Neural crest cell (in vitro differentiated cells): ENCODE measurements at regions not wholly inside any gene's neighbourhood (a gene's known extent, or its start where the extent isn't known, plus 50 kb on each side); places are given as distances from the start of the nearest gene placed in this dataset.
"Not testable (repeated sequence)": the region's sequence is repeated elsewhere in the genome, so short reads cannot be mapped to it uniquely, and the experiment has no call there.

Experiments
- DNase-seq: peaks from one replicate; pipeline ENCODE4 v3.0.0; 2021; ENCODE audit warnings: low read depth, mixed read lengths, low spot score
- H3K27ac Mint-ChIP-seq: one replicate; pipeline ENCODE4 v1.8.0; 2021; ENCODE audit warnings: mild to moderate bottlenecking, mixed read lengths; ENCODE audit not compliant: unreplicated experiment
- H3K27me3 Mint-ChIP-seq: 2 replicates; pipeline ENCODE4 v1.8.0; 2021; ENCODE audit warnings: low read depth, mild to moderate bottlenecking, mixed read lengths
- H3K36me3 Mint-ChIP-seq: 2 replicates; pipeline ENCODE4 v1.8.0; 2021; ENCODE audit warnings: low read depth, mild to moderate bottlenecking, mixed read lengths
- H3K4me1 Mint-ChIP-seq: 2 replicates; pipeline ENCODE4 v1.8.0; 2021; ENCODE audit warnings: mixed read lengths
- H3K4me3 Mint-ChIP-seq: one replicate; pipeline ENCODE4 v1.8.0; 2021; ENCODE audit warnings: mild to moderate bottlenecking, mixed read lengths
- H3K9me3 Mint-ChIP-seq: 2 replicates; pipeline ENCODE4 v1.8.0; 2021; ENCODE audit warnings: mixed read lengths
- TF ChIP-seq, protein P1 (sequence below): fragments of 200-600 bp; sonication (generic); conservative IDR thresholded peaks from 2 replicates; pipeline ENCODE4 v1.5.0; 2021; ENCODE audit warnings: antibody characterized with exemption, mild to moderate bottlenecking

DNA sequence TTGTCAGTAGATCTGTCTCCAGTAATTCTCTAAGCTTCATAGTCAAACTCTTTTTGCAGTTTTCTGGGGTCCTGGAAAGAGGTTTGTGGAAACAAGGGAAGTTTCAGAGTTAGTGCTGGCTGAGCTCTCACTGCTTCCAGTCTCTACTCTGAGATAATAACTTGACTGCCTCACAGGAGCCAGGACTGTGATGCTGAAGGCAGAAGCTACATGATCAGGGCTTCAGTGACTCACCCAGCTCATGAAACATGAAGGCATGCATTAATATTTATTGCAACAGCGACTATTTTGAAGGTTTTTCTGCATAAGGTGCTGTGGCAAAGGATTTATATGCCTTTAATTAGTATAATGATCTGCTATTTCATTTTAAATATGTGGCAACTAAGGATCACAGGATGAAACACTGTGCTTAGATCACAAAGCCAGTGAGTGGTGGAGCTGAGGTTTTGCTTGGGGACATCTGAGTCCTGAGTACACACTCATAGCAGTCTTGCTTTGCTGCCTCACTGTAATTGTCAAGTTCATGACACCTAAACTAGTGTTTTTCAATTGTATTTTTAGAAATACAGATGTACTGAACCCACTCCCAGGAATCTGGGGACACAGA lies 448.4 kb upstream of the GCFC2 start:
- H3K36me3 Mint-ChIP-seq: no peaks in the 10 kb centered on the region
- TF ChIP-seq, protein P1, sequence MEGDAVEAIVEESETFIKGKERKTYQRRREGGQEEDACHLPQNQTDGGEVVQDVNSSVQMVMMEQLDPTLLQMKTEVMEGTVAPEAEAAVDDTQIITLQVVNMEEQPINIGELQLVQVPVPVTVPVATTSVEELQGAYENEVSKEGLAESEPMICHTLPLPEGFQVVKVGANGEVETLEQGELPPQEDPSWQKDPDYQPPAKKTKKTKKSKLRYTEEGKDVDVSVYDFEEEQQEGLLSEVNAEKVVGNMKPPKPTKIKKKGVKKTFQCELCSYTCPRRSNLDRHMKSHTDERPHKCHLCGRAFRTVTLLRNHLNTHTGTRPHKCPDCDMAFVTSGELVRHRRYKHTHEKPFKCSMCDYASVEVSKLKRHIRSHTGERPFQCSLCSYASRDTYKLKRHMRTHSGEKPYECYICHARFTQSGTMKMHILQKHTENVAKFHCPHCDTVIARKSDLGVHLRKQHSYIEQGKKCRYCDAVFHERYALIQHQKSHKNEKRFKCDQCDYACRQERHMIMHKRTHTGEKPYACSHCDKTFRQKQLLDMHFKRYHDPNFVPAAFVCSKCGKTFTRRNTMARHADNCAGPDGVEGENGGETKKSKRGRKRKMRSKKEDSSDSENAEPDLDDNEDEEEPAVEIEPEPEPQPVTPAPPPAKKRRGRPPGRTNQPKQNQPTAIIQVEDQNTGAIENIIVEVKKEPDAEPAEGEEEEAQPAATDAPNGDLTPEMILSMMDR: no peak
- no peak overlapping the region for H3K4me3 Mint-ChIP-seq
- H3K27ac Mint-ChIP-seq: no peak overlapping the region
- no peaks in the 10 kb centered on the region for H3K9me3 Mint-ChIP-seq
- DNase-seq: no peak
- no peaks in the 10 kb centered on the region for H3K27me3 Mint-ChIP-seq
- H3K4me1 Mint-ChIP-seq: peaks cover 27% of the 10 kb centered on the region

DNA sequence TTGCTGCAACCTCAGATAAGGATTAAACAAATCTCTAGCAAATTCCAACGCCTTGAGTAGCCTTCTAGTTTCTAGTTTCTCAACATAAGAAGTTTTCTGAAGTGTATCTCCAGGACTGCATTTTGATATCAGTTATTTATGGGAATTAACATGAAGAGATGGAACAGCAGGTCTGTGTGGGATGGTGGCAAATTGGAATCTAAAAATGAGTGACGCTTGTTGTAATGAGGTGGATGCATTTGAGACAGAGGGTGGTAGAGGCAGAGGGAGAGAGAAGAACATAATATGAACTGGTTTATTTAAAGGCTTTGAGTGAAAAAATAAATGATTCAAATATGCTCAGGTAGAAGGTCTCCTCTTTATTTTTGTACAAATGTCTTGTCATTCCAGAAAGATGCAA lies 446.8 kb upstream of the GCFC2 start:
- Mint-ChIP-seq H3K27me3 (no peaks in the 10 kb centered on the region), H3K9me3 (no peaks in the 10 kb centered on the region), H3K36me3 (no peaks in the 10 kb centered on the region), H3K4me3 (no peak overlapping the region), H3K4me1 (peaks cover 27% of the 10 kb centered on the region), H3K27ac (peak overlapping the region; percentile 9)
- TF ChIP-seq, protein P1: no peak
- DNase-seq: no peak

DNA sequence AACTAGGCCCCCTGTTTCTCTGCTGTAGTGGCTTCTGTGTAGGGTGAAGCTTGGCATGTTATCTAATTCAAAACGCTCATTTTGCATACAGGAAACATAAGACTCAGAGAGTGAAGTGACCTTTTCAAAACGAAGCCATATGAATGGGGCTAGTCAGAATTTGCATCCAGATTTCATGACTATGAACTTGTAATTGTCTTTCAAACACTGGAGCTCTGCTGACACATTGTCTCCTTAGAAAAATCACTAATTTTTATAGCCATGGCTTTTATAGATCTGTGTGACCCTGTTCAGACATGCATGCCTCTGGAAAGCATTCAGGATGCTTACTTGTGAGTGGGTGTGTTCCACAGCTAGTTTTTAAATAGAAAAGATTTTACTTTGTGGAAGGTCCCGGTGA lies 444.3 kb upstream of the GCFC2 start:
- peaks cover 10% of the 10 kb centered on the region for H3K4me1 Mint-ChIP-seq
- no peaks in the 10 kb centered on the region for H3K27me3 Mint-ChIP-seq
- no peak for DNase-seq
- H3K9me3 Mint-ChIP-seq: no peaks in the 10 kb centered on the region
- H3K4me3 Mint-ChIP-seq: no peak overlapping the region
- TF ChIP-seq, protein P1: no peak
- H3K36me3 Mint-ChIP-seq: no peaks in the 10 kb centered on the region
- H3K27ac Mint-ChIP-seq: no peak overlapping the region

DNA sequence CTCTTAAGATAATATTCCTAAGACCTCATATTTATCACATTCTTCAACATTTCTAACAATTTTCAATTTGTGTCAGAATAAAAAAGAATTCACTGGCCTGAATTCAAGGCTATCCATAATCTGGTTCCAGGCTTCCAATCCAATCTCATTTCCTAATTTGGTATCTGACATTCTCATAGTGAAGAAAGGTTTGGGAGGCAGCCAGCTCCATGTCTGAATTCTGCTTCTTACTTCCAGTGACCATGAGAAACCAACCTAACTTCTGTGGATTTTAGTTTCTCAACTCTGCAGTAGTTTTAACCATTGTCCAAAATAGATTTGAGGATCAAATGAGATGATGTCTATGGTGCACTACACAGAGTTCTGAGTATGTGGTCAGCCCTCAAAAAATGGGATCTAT lies 439.1 kb upstream of the GCFC2 start:
- Mint-ChIP-seq H3K4me3 (no peak overlapping the region), H3K27me3 (no peaks in the 10 kb centered on the region), H3K36me3 (peaks cover 4% of the 10 kb centered on the region), H3K4me1 (no peaks in the 10 kb centered on the region), H3K27ac (no peak overlapping the region), H3K9me3 (peaks cover 11% of the 10 kb centered on the region)
- no peak for DNase-seq
- TF ChIP-seq, protein P1: no peak

DNA sequence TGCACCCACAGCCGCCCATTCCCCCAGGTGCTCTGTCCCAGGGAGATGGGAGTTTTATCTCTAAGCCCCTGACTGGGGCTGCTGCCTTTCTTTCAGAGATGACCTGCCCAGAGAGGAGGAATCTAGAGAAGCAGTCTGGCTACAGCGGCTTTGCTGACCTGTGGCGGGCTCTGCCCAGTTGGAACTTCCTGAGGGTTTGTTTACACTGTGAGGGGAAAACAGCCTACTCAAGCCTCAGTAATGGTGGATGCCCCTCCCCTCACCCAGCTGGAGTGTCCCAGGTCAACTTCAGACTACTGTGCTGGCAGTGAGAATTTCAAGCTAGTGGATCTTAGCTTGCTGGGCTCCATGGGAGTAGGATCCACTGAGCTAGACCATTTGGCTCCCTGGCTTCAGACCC lies 428.6 kb upstream of the GCFC2 start:
- not testable (repeated sequence) for H3K27ac Mint-ChIP-seq, H3K4me3 Mint-ChIP-seq, H3K27me3 Mint-ChIP-seq, DNase-seq, H3K4me1 Mint-ChIP-seq
- peaks cover 19% of the 10 kb centered on the region for H3K36me3 Mint-ChIP-seq
- H3K9me3 Mint-ChIP-seq: peaks cover 16% of the 10 kb centered on the region

DNA sequence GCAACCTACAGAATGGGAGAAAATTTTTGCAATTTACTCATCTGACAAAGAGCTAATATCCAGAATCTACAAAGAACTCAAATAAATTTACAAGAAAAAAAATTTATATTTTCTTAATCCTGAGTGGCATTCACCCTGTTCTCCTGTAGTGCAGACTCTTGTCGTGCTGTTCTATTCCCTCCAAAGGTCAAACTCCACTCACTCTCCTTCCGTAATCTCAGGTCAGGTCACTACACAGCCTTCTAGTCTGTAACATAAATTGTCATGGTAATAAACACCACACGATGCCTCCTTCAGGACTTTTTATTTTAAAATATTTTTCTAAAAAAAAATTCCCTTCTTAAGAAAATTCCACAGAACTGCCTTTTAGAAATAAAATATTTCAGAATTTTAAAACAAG lies 417.9 kb upstream of the GCFC2 start:
- Mint-ChIP-seq H3K27ac (no peak overlapping the region), H3K9me3 (no peaks in the 10 kb centered on the region), H3K36me3 (no peaks in the 10 kb centered on the region), H3K4me3 (no peak overlapping the region), H3K4me1 (peaks cover 5% of the 10 kb centered on the region), H3K27me3 (no peaks in the 10 kb centered on the region)
- TF ChIP-seq, protein P1: no peak
- no peak for DNase-seq
